K562 (cell line): ENCODE measurements at regions not wholly inside any gene's neighbourhood (a gene's known extent, or its start where the extent isn't known, plus 50 kb on each side); places are given as distances from the start of the nearest gene placed in this dataset.

ENCODE experiments used
- ATAC-seq: fragments of 200-7000 bp; cut with Tn5 transposase; 3 replicates; pipeline ENCODE4 v1.9.1; 2020; ENCODE audit warnings: moderate library complexity
- BruUV-seq: library from RNA; stranded (reverse); fragments of 400-500 nt; replicated peaks from 2 replicates; lab custom pipeline; 2021; lab: Mats Ljungman, UMichigan
- CTCF ChIA-PET: fragments of 300-600 bp; formaldehyde crosslinking; extraction: SDS; loops from one replicate; lab custom pipeline; 2021; ENCODE audit warnings: low intra/inter-chr PET ratio; lab: Yijun Ruan, JAX
- POLR2A ChIA-PET: fragments of 300-600, 350-650 bp; sonication (Branson Sonifier 250); formaldehyde crosslinking; extraction: SDS; loops from one replicate; lab custom pipeline; 2021; ENCODE audit warnings: antibody characterized with exemption, inconsistent platforms; lab: Yijun Ruan, JAX
- DNase-seq, 4 experiments: peaks; one replicate each; pipeline versions ENCODE4 v3.0.0 to v3.0.0-alpha.2; 2011 to 2018; ENCODE audit warnings: low spot score in 3 of 4, mixed read lengths in 3 of 4; ENCODE audit errors: extremely low read depth in 1 of 4
- FAIRE-seq: peaks from 2 replicates; lab custom pipeline; 2011; peaks lifted over from hg19 to GRCh38; lab: Jason Lieb, UNC
- H2AFZ ChIP-seq: 2 replicates; pipeline ENCODE4 v1.6.0; 2011; ENCODE audit warnings: low read depth, low read length, control low read depth, inconsistent platforms
- H3K27ac ChIP-seq: fragments of 200-600 bp; 3 replicates; pipeline ENCODE4 v1.8.0; 2011; ENCODE audit warnings: low read depth, mild to moderate bottlenecking, control low read depth, inconsistent platforms, low read length, moderate library complexity, mixed read lengths; ENCODE audit errors: extremely low read depth
- H3K27me3 ChIP-seq, 2 experiments: fragments of 300-600 bp in 1 of 2; 2 replicates in 1 of 2; 3 replicates in 1 of 2; pipeline versions ENCODE4 v1.6.0 to v1.8.0; 2011; ENCODE audit warnings: inconsistent platforms in 2 of 2, low read length in 2 of 2, mild to moderate bottlenecking in 1 of 2, mixed read lengths in 1 of 2, moderate library complexity in 1 of 2; ENCODE audit not compliant: control insufficient read depth in 2 of 2, insufficient read depth in 2 of 2
- H3K36me3 ChIP-seq: fragments of 300-600 bp; 3 replicates; pipeline ENCODE4 v1.8.0; 2011; ENCODE audit warnings: mild to moderate bottlenecking, low read length, inconsistent platforms; ENCODE audit not compliant: control insufficient read depth, insufficient read depth
- H3K4me1 ChIP-seq, 2 experiments: fragments of 200-600 bp in 1 of 2; replicated peaks in 1 of 2; 2 replicates in 1 of 2; 3 replicates in 1 of 2; pipeline versions ENCODE4 v1.5.1 to v1.8.0; 2011; ENCODE audit warnings: inconsistent platforms in 2 of 2, low read length in 2 of 2, mild to moderate bottlenecking in 1 of 2, mixed read lengths in 1 of 2, moderate library complexity in 1 of 2; ENCODE audit not compliant: control insufficient read depth in 2 of 2, insufficient read depth in 2 of 2
- H3K4me2 ChIP-seq: 2 replicates; pipeline ENCODE4 v1.6.1; 2011; ENCODE audit warnings: low read length, control low read depth, inconsistent platforms, mixed read lengths; ENCODE audit not compliant: insufficient read depth
- H3K4me3 ChIP-seq: fragments of 200-600 bp; sonication (generic), shearing (Covaris generic); 2 replicates; pipeline ENCODE4 v1.5.1; 2016; ENCODE audit warnings: control low read depth, inconsistent platforms
- H3K79me2 ChIP-seq: fragments of 200-600 bp; 3 replicates; pipeline ENCODE4 v1.8.0; 2011; ENCODE audit warnings: low read length, inconsistent platforms; ENCODE audit not compliant: control insufficient read depth, insufficient read depth
- H3K9ac ChIP-seq, 2 experiments: 2 replicates each; pipeline versions ENCODE4 v1.6.0 to v1.6.1; 2011; ENCODE audit warnings: low read depth in 2 of 2, low read length in 2 of 2, control low read depth in 1 of 2, inconsistent platforms in 1 of 2, mild to moderate bottlenecking in 1 of 2, mixed read lengths in 1 of 2; ENCODE audit not compliant: insufficient read depth in 1 of 2
- H3K9me1 ChIP-seq: one replicate; pipeline ENCODE4 v1.6.0; 2011; ENCODE audit warnings: inconsistent platforms, mild to moderate bottlenecking, low read length, moderate library complexity; ENCODE audit not compliant: control insufficient read depth, insufficient read depth
- H3K9me3 ChIP-seq: replicated peaks from 2 replicates; pipeline ENCODE4 v1.5.1; 2011; ENCODE audit warnings: low read depth, low read length, inconsistent platforms; ENCODE audit not compliant: control insufficient read depth, insufficient read depth
- H4K20me1 ChIP-seq: replicated peaks from 2 replicates; pipeline ENCODE4 v1.6.1; 2011; ENCODE audit warnings: low read length, inconsistent platforms, mixed read lengths; ENCODE audit not compliant: control insufficient read depth, insufficient read depth
- BCLAF1 ChIP-seq, 2 experiments: fragments of 450-650 bp in 1 of 2; IDR thresholded peaks; 2 replicates each; pipeline ENCODE4 v1.6.1; 2011 to 2017; ENCODE audit warnings: low read depth in 2 of 2, antibody characterized with exemption in 1 of 2, borderline replicate concordance in 1 of 2, low read length in 1 of 2, mild to moderate bottlenecking in 1 of 2, mixed read lengths in 1 of 2; ENCODE audit not compliant: control insufficient read depth in 1 of 2
- C11orf30 ChIP-seq: fragments of 450-650 bp; IDR thresholded peaks from 2 replicates; pipeline ENCODE4 v1.6.1; 2016; ENCODE audit warnings: low read depth, mild to moderate bottlenecking
- DMBX1 ChIP-seq: fragments of 250-450 bp; sonication (Bioruptor Pico); IDR thresholded peaks from 2 replicates; pipeline ENCODE4 v1.8.0; 2022; ENCODE audit warnings: inconsistent platforms, mild to moderate bottlenecking, moderate library complexity, borderline replicate concordance
- FOXK1 ChIP-seq: sonication (generic); formaldehyde crosslinking; IDR thresholded peaks from 2 replicates; pipeline ENCODE4 v1.8.0; 2022; ENCODE audit warnings: missing genetic modification reagents, mild to moderate bottlenecking, borderline replicate concordance
- HES1 ChIP-seq: fragments of 450-650 bp; IDR thresholded peaks from 2 replicates; pipeline ENCODE4 v1.6.1; 2016; ENCODE audit warnings: low read depth, mild to moderate bottlenecking, moderate library complexity
- KLF13 ChIP-seq: fragments of 450-650 bp; IDR thresholded peaks from 2 replicates; pipeline ENCODE4 v1.6.1; 2016; ENCODE audit warnings: missing genetic modification characterization, low read depth, mild to moderate bottlenecking, missing compliant biosample characterization, moderate library complexity, borderline replicate concordance
- MAFG ChIP-seq: fragments of 450-650 bp; conservative IDR thresholded peaks from 2 replicates; pipeline ENCODE4 v1.6.1; 2016; ENCODE audit warnings: missing genetic modification characterization, missing compliant biosample characterization
- NBN ChIP-seq: fragments of 450-650 bp; IDR thresholded peaks from 2 replicates; pipeline ENCODE4 v1.6.1; 2016; ENCODE audit warnings: low read depth, mild to moderate bottlenecking
- ZNF316 ChIP-seq: fragments of 450-650 bp; IDR thresholded peaks from 2 replicates; pipeline ENCODE4 v1.6.1; 2016
- WGBS: fragments of 100-300 bp; shearing (Covaris generic); methylation state at CpG from one replicate; pipeline ENCODE4 v1.1.6; 2016; ENCODE audit warnings: low coverage, mixed read lengths; ENCODE audit not compliant: insufficient coverage; ENCODE audit errors: missing lambda C conversion rate; 5-methylcytosine and 5-hydroxymethylcytosine counted together
- in situ Hi-C: fragments of 300-500 bp; cut with MboI; formaldehyde crosslinking; loops from 4 replicates; pipeline ENCODE4 v1.15.0; 2018; ENCODE audit warnings: inconsistent platforms, mixed read lengths
- intact Hi-C: fragments of 100-400 bp; cut with micrococcal nuclease; formaldehyde crosslinking; loops from 2 replicates; pipeline ENCODE4 v1.14.2; 2022
- TF ChIP-seq, protein P1 (sequence below): IDR thresholded peaks from 2 replicates; pipeline ENCODE4 v1.6.1; 2014; ENCODE audit warnings: antibody characterized with exemption

GRCh38 chr6:82775981-82776380 lies 289.7 kb downstream of the UBE3D start:
- no peak overlapping the region for H3K4me2 ChIP-seq
- H4K20me1 ChIP-seq, result no peaks in the 10 kb centered on the region
- no peak overlapping the region for H2AFZ ChIP-seq
- in situ Hi-C loops (no loop called here), intact Hi-C loops (no loop called here)
- H3K36me3 ChIP-seq, result no peaks in the 10 kb centered on the region
- TF ChIP-seq, protein P1, sequence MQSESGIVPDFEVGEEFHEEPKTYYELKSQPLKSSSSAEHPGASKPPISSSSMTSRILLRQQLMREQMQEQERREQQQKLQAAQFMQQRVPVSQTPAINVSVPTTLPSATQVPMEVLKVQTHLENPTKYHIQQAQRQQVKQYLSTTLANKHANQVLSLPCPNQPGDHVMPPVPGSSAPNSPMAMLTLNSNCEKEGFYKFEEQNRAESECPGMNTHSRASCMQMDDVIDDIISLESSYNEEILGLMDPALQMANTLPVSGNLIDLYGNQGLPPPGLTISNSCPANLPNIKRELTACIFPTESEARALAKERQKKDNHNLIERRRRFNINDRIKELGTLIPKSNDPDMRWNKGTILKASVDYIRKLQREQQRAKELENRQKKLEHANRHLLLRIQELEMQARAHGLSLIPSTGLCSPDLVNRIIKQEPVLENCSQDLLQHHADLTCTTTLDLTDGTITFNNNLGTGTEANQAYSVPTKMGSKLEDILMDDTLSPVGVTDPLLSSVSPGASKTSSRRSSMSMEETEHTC, result no peak
- TF ChIP-seq FOXK1 (CRISPR knock-in tag), result no peak
- TF ChIP-seq DMBX1 (CRISPR knock-in tag), result no peak
- TF ChIP-seq BCLAF1 (IDR thresholded peaks at IDR 0.05; ENCODE audit: borderline replicate concordance in 1 of 2, control insufficient read depth in 1 of 2, low read depth in 2 of 2, low read length in 1 of 2), result no peak
- TF ChIP-seq ZNF316, result peak; percentile 68
- 0 out of 2 replicates have a peak, but pooled peaks have one; percentile 8 for TF ChIP-seq MAFG (tag)
- no peak for TF ChIP-seq NBN
- TF ChIP-seq HES1, result no peak
- peak; percentile 31; the same call in 1 of the 2 replicates for TF ChIP-seq C11orf30
- no peak for TF ChIP-seq KLF13 (tag)
- no TSS peak for BruUV-seq
- no peak overlapping the region for H3K27ac ChIP-seq
- ATAC-seq (no peak), DNase-seq (no peak), FAIRE-seq (no peak)
- no peaks in the 10 kb centered on the region for H3K9me1 ChIP-seq
- no peaks in the 10 kb centered on the region for H3K9me3 ChIP-seq
- no peaks in the 10 kb centered on the region for H3K79me2 ChIP-seq
- no peak overlapping the region for H3K4me3 ChIP-seq
- CTCF ChIA-PET, result no interaction called here
- POLR2A ChIA-PET, result no interaction called here
- no peaks in the 10 kb centered on the region for H3K27me3 ChIP-seq
- WGBS, result 0% methylated on average over 1 of the region's 1 CpG
- no peaks in the 10 kb centered on the region for H3K4me1 ChIP-seq
- H3K9ac ChIP-seq, result no peak overlapping the region
